HEK293 (cell line): ENCODE measurements at regions not wholly inside any gene's neighbourhood (a gene's known extent, or its start where the extent isn't known, plus 50 kb on each side); places are given as distances from the start of the nearest gene placed in this dataset.

ENCODE experiments used
- ZBTB17 ChIP-seq: fragments of 450-650 bp; formaldehyde crosslinking; IDR thresholded peaks from 2 replicates; pipeline ENCODE4 v1.5.1; 2016; ENCODE audit warnings: missing biosample characterization, missing genetic modification characterization
- ZNF112 ChIP-seq: fragments of 450-650 bp; formaldehyde crosslinking; IDR thresholded peaks from 2 replicates; pipeline ENCODE4 v1.5.0; 2017; ENCODE audit warnings: missing biosample characterization, missing genetic modification characterization
- ZNF16 ChIP-seq: fragments of 450-650 bp; formaldehyde crosslinking; IDR thresholded peaks from 2 replicates; pipeline ENCODE4 v1.5.1; 2016; ENCODE audit warnings: low read depth, missing biosample characterization, missing genetic modification characterization
- ZNF239 ChIP-seq: fragments of 450-650 bp; formaldehyde crosslinking; IDR thresholded peaks from 2 replicates; pipeline ENCODE4 v1.5.1; 2016; ENCODE audit warnings: missing biosample characterization, missing genetic modification characterization
- ZNF274 ChIP-seq, 2 experiments: fragments of 200-500 bp in 1 of 2; fragments of 450-650 bp in 1 of 2; sonication (Bioruptor generic) in 1 of 2; formaldehyde crosslinking in 1 of 2; IDR thresholded peaks; 2 replicates each; pipeline versions ENCODE4 v1.5.1 to v1.6.1; 2014 to 2016; ENCODE audit warnings: borderline replicate concordance in 1 of 2, inconsistent platforms in 1 of 2, low read length in 1 of 2, missing biosample characterization in 1 of 2, missing genetic modification characterization in 1 of 2
- ZNF404 ChIP-seq: fragments of 450-650 bp; formaldehyde crosslinking; IDR thresholded peaks from 2 replicates; pipeline ENCODE4 v1.5.1; 2017; ENCODE audit warnings: missing biosample characterization, missing genetic modification characterization
- ZNF501 ChIP-seq: fragments of 450-650 bp; formaldehyde crosslinking; IDR thresholded peaks from 2 replicates; pipeline ENCODE4 v1.5.1; 2016; ENCODE audit warnings: missing biosample characterization, missing genetic modification characterization
- ZNF549 ChIP-seq: fragments of 450-650 bp; IDR thresholded peaks from 2 replicates; pipeline ENCODE4 v1.5.1; 2018; ENCODE audit warnings: missing biosample characterization, missing genetic modification characterization, mild to moderate bottlenecking, inconsistent platforms, moderate library complexity
- ZNF558 ChIP-seq: fragments of 450-650 bp; formaldehyde crosslinking; IDR thresholded peaks from 2 replicates; pipeline ENCODE4 v1.5.1; 2016; ENCODE audit warnings: missing biosample characterization, missing genetic modification characterization
- TF ChIP-seq, protein P1 (sequence below): fragments of 450-650 bp; formaldehyde crosslinking; IDR thresholded peaks from 2 replicates; pipeline ENCODE4 v1.5.1; 2016; ENCODE audit warnings: missing biosample characterization, missing genetic modification characterization

DNA sequence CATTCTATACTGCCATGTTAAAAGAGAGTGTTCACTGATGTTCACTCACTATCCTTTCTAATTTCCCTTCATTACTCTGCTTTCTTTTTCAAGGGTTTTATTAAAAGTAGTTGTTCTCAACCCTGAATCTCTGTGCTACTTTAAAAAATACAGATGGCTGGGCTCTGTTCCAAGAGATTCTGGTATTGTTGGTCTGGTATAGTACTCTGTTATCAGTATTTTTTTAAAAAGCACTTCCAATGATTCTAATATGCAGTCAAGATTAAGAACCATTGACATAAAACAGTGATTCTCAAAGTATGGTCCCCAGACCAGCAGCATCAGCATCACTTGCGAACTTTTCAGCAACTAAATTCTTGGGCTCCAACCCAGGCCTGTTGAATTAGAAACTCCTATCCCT is 77.0 kb upstream of the STARD4 start:
- TF ChIP-seq ZNF16 (tag by site-specific recombination) (no peak), ZNF274 (IDR thresholded peaks at IDR 0.05; ENCODE audit: low read length) (no peak), ZNF274 (tag by site-specific recombination; IDR thresholded peaks at IDR 0.05; ENCODE audit: borderline replicate concordance) (no peak), ZNF501 (tag by site-specific recombination) (no peak), ZNF549 (tag by site-specific recombination) (no peak), ZNF239 (no peak), ZNF558 (tag by site-specific recombination) (no peak), ZNF112 (tag by site-specific recombination) (no peak), ZBTB17 (no peak), ZNF404 (tag by site-specific recombination) (no peak)
- TF ChIP-seq, protein P1, sequence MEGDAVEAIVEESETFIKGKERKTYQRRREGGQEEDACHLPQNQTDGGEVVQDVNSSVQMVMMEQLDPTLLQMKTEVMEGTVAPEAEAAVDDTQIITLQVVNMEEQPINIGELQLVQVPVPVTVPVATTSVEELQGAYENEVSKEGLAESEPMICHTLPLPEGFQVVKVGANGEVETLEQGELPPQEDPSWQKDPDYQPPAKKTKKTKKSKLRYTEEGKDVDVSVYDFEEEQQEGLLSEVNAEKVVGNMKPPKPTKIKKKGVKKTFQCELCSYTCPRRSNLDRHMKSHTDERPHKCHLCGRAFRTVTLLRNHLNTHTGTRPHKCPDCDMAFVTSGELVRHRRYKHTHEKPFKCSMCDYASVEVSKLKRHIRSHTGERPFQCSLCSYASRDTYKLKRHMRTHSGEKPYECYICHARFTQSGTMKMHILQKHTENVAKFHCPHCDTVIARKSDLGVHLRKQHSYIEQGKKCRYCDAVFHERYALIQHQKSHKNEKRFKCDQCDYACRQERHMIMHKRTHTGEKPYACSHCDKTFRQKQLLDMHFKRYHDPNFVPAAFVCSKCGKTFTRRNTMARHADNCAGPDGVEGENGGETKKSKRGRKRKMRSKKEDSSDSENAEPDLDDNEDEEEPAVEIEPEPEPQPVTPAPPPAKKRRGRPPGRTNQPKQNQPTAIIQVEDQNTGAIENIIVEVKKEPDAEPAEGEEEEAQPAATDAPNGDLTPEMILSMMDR (tag by site-specific recombination) = no peak
